GM18909 (cell line): ENCODE measurements at regions not wholly inside any gene's neighbourhood (a gene's known extent, or its start where the extent isn't known, plus 50 kb on each side); places are given as distances from the start of the nearest gene placed in this dataset.

ENCODE experiments used
- ATAC-seq: cut with Tn5 transposase; IDR thresholded peaks from one replicate; pipeline ENCODE4 v1.9.1; 2021; ENCODE audit warnings: mild to moderate bottlenecking; ENCODE audit not compliant: unreplicated experiment, poor library complexity

DNA sequence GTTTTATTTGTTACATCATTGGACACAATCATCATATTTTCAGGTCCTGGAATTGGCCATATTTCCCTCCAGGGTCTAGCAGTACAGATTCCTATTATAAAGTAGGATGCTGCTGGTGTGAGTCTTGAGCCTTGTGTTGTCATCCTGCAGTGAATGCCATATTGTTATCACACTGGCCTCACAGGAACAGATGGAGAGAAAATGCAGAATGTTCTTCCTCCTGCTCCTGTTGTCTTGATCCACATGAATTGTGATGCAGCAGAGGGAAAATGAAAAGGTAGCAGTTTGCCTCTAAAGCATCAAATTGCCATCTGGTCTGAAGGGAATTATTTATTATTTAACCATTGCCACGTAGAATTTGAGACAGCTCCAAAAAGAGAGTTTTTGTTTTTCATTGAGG lies 248.6 kb downstream of the GPAM start:
- ATAC-seq: no peak

DNA sequence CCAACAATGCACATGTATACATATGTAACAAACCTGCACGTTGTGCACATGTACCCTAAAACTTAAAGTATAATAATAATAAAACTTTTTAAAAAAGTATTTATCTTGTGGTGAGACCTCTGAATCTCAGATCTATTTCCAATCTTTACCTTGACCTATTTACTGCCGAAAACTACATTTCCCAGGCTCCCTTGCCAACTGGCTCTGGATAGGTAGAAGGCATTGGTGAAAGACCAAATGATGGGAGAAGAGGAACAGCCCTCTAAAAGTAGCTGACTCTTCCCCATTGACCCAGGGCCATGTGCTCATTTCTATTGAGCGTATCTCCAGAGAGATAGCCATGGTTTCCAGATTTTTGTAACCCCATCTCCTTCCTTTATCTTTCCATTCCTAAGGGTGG lies 247.4 kb downstream of the GPAM start:
- no peak for ATAC-seq

DNA sequence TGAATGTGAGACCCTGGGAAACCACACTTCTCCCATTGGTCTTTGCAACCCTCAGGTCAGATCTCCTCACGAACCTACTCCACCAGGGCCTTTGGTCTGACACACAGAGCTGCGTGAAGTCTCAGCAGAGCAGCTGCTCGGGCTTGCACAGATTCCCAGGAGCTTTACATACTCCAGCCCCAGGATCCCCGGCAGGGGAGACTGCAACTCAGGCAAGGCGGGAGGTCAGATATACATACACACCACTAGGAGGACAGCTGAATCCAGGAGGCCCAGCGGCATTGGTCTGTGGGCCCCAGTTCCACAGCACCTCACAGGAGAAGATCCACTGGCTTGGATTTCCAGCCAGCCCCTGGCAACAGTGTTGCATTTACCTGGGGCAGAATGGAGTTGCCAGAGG lies 239.2 kb downstream of the GPAM start:
- ATAC-seq: no peak

DNA sequence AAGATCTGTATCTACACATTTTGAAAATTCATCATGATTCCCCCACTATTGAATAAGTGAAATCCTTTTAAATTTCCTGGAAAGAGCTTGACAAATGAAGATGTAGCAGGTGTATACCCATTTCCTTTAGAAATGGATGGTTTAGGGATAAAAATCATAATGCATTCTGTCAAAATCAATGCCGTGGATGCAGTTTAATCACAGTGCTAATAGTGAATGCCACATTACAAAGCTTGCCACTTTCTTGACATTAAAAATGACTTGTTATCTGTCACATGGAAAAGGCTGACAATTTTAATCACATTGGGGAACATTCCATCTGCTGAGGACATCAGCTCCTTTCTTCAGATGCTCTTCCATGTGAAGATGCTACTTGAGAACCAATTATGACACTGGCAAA lies 229.6 kb downstream of the GPAM start:
- ATAC-seq: no peak

DNA sequence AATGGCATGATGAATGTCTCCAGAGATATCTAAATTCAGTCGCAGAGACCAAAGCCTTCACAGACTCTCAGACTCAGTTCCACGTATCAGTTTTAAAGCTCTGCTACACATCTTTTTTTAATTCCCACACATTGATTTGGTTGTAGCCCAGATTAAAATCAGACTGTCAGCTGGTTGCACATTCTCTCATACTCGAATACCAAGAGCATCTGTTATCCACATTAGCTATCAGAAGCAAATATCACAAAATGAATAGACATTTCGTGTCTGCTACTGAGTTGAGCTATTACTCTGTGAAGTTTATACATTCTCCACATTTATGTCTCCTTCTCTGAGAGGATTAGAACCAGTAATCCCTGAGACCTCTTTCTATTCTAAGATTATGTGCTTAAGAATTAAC lies 229.2 kb downstream of the GPAM start:
- no peak for ATAC-seq

DNA sequence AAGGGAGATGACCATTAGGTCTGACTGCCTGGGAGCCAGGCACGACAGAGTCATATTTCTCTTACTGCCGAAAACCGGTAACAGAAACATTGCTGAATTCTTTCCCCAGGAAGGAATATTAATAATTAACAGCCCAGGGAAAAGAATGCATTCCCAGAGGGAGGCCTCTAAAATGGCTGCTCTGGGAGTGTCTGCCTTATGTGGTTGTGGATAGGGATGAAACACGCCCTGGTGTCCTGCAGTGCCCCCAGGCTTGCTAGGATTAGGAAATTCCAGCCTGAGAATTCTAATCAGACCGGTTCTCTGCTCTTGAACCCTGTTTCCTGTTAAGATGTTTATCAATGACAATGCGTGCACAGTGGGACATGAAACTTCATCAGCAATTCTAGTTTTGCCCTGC lies 226.7 kb downstream of the GPAM start:
- ATAC-seq: no peak

DNA sequence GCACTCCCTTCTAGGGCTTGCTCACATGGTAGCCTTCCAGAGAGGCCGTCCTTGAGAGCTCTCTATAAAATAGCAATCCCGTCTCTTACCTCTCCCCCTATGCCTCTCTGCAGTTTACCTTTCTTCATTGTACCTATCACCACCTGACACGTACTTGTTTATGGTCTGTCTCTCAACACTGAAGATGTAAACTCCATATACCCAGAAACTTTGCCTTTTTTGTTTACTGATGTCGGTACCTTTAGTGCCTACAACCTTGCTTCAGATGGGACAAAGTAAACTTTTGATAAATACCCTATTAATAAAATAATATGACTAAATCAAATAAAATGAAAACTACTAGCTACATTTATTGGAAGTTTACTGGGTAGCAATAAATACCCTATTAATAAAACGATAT lies 220.6 kb downstream of the GPAM start:
- no peak for ATAC-seq

DNA sequence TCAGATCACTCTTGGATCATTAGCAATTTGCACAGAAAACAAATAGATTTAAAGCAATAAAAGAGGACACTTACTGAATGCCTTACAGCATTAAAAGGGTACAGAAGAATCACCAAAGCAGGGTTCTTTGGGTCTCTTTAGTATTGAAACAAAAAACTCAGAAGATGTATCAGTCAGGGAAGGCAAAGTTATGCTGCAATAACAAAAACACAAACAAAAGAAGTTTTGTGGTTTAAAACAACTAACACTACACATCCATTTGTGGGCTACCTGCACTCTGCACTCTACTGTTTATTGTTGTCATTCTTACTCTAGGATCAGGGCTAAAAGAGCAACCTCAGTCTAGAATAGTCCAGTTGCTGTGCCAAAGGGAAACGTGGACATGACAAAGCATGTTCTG lies 216.4 kb downstream of the GPAM start:
- no peak for ATAC-seq

DNA sequence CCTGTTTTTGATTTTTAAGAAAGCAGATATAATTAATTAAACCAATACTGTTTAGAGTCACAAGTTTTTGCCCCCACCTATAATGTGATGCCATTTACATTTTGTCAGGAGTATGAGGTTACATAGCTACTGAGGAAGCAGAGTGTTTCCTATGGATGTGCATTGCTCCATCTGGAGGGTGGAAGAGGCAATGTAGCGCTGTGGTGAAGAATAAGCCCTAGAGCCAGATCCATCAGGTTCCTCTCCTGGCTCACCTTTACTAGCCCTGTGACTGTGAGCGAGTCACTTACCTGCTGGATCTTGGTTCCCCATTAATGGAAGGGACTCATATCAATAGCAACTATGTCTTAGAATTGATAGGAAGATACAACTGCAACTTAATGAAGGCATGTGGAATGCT lies 216.0 kb downstream of the GPAM start:
- ATAC-seq: no peak

DNA sequence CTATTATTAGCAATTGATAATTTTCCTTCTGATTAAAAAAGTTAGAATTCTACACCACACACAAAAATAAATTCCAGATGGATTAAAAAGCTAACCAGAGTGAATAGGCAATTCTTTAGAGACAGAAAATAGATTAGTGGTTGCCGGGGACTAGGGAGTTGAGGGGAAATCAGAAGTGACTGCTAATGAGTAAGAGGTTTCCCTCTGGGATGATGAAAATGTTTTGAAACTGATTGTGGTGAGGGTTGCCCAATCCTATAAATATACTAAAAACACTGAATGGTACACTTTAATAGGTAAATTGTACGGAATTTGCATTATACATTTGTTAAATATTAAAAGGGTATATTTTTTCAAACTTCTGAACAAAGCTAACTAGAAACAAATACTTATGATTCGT lies 214.9 kb downstream of the GPAM start:
- no peak for ATAC-seq

DNA sequence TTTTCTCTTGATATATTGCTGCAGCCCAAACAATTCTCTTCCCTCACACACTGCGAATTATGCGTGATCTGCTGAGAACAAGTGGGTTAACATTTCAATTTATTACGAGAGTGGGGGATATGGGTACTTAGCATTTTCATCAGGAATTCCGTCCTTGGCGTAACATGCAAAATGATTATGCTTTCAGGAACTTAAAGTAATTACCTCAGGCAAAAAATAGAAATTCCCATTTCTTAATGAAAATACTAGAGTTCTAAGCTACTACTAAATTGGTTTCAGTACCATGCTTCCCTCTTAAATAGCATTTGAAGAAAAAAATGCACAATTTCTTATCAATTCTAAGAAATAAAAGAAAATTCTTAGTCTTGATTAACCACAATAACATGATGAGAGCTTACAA lies 213.5 kb downstream of the GPAM start:
- no peak for ATAC-seq

DNA sequence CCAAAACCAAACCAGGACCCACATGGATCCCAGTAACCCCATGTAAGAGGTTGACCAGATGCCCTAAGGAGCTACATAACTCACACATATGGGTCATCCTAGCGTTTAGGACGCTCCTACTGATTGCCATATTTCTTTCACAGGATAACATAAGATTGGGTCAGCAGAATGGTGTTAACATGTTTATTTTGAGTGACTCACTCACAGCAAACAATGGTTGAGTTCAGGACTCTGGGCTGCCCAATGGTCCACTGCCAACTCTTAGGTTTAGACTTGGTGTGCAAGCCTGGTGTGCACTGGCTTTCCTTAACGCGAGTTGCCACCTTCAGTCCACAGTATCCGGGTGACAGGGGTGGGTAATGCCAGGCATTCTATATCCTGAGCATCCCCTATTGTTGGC lies 211.5 kb downstream of the GPAM start:
- ATAC-seq: no peak

DNA sequence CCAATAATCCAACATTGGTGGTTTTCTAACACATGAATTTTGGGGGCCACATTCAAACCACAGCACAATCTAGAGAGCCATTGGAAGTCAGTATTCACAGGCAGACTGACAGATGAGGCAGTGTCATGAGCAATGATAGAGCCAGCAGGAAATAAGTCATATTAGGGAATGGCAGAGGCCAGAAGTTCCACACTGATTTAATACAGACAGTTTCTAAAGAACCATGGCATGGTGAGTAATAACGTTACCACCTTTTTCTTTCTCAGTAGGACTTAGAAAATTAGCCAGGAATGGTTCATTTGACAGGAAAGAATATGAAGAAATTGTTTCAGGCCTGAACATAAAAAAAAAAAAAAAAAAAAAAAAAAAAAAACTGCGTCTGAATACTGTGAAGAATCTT lies 210.3 kb downstream of the GPAM start:
- ATAC-seq: no peak

DNA sequence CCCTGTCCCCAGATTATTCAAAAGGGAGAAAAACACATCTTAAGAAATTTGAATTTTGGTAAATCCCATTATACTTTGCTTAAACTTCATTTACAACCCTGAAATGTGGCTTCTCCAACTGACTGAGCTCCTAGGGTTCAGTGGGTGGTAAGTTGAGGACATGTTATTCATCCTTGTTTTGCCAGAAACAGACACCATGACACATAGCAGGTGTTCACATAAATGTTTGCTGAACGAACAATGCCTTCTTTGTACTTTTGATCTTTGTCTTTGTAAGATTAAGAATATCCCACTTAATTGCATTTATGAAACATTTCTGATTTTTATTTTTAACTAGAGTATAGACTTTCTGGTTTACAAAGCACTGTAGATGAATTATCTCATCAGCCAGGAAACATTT lies 209.7 kb downstream of the GPAM start:
- no peak for ATAC-seq

DNA sequence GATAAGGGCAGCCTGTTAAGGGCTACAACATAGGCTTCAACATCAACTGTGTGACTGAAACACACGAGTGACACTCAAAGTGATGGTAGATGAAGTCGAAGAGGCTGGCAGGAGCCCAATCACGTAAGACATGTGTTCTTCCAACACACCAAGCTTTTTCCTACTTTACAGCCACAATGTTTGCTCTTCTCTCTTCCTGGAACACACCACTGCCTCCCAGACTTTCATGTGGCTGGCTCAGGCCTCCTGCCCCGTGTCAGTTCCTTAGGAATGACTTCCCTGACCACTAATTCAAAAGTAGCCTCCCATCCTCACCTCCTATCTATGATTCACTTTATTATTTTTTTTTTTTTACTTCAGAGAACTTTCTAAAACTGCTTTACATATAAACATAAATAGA lies 209.2 kb downstream of the GPAM start:
- no peak for ATAC-seq

DNA sequence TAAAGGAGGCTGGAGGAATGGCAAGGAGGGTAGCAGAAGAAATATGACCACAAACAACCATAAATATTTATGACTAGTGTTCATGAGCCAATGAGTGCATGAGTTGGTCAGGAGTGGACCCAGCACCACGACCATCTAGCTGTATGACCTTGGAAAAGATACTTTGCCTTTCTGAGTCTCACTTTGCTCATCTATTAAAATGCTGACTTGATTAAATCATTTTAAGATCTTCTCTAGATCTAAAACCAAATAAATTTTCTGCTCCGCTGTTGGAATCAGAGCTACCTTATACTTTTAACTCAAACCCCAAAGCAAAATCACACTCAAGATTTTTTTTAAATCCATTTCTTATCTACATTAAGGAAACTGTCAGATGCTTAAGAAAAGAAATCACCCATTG lies 207.0 kb downstream of the GPAM start:
- no peak for ATAC-seq

DNA sequence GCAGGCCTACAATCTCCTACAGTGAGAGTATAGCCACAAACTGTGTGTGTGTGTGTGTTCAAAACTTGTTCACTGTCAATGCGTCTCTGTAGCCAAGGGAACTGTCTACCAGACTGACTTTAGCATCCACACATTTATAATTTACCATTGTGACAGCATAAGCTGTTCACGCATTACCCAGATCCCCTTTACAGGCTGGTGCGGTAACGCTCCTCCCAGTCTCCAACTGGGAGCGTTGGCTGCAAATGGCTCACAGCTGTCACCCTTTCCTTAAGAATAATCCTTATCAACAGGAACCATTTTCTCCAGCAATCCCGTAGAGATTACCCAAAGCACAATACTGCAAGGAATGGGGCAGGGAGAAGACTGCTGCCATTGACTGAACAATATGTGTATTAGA lies 199.5 kb downstream of the GPAM start:
- no peak for ATAC-seq

DNA sequence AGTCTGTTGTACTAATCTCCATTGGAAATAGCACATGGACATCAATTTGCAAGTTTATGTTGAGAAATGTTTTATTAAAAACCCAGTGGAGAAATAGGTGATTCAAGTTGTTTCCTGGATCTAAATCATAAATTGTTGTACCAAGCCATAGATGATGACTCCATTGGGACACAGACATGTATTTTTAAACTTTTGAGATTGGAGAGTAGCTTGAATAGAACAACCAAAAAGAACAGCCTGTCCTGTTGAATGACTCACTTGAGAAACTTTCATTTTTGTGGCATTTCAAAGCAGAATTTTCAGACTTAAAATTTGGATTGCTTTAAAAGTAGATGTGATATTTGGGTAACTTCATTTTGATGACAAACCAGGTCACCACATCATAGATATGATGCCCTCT lies 197.5 kb downstream of the GPAM start:
- no peak for ATAC-seq

DNA sequence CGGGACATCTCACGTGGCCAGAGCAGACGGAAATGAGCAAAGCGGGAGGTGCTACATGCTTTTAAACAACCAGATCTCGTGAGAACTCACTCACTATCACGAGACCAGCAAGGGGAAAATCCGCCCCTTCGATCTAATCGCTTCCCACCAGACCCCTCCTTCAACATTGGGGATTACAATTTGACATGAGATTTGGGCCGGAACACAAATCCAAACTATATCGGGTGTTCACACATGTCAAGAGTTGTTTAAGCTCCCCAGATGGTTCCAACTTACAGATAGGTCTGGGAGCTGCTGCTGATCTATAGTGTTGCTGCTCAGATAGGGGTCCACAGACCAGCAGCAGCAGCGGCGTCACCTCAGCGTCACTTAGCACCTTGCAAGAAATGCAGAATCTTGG lies 194.9 kb downstream of the GPAM start:
- ATAC-seq: no peak

DNA sequence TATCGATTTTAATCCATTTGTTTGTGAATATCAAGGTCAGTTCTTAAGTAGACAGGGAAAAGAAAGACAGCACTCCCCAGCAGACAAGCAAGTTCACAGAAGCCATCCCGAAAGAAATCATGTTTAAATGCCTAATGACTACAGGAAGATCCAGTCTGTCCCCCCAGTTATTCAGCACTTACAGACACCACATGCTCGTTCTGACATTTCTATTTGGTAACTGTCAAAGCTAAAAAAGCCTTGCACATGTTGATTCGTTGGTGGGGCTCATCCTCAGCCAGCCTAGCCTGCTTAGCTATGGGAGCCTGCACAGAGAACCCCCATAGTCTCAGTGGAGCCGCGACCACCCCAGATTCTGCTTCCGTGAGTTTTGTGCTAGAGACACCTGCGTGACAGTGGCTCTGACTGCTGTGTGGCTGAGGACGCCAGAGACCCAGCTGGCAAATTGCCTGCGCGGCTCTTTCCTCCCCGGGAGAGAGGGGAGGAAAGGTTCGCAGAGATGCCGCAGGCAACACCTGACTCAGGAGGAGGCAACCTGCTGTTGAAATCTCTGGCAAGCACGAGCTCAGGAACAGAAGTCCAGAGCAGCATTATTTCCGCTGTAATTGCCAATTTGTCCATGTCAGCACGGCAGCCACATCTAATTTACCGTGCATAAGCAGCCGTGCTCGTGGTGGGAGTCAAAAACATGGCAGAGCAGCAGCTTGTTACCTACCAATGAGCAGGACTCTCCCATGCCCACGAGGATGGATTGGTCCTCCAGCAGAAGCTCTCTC lies 194.2 kb downstream of the GPAM start:
- no peak for ATAC-seq

DNA sequence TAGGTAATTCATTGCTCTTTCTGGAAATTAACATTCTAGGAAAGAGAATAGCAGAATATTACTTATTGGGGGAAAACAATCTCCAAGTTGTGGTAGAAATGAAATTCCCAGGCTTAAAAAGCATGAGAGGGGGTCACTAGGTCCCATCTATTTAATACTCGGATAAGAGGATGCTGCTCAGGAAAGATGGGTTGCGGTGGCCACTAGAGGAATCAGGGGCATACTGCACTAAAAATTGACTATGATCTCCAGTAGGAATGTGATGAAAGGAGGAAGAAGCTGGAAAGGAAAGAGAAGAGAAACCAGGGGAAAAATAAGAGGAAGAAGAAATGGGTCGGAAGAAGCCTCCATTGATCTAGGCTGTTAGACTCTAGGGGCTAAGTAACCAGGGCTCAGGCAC lies 192.8 kb downstream of the GPAM start:
- ATAC-seq: no peak

DNA sequence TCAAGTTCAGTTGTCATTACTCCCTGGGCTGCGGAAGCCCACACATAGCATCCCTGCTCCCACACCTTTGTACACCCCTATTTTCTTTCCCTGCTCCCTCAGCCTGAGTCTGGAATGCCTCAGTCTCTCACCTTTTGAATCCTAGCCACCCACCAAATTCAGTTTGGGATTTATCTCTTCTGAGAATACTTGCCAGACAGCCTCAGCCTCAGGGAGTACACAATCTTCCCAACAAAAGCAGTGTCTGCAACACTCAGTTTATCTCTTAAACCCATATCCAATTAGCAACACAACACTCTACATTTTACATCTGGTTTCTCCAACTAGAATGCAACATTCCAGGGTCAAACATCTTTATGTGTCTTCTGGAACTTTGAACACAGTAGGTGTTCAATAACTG lies 190.2 kb downstream of the GPAM start:
- ATAC-seq: no peak
